Parathyroid adenoma (tissue), 2 donors: ENCODE measurements at regions not wholly inside any gene's neighbourhood (a gene's known extent, or its start where the extent isn't known, plus 50 kb on each side); places are given as distances from the start of the nearest gene placed in this dataset.

Experiments
- H2AFZ ChIP-seq: fragments of 300-600 bp; sonication (generic); one replicate; pipeline ENCODE4 v1.7.0; 2017; ENCODE audit warnings: antibody characterized with exemption, mild to moderate bottlenecking
- H3K27ac ChIP-seq: fragments of 300-600 bp; sonication (generic); one replicate; pipeline ENCODE4 v1.7.0; 2017
- H3K27me3 ChIP-seq: fragments of 300-600 bp; sonication (generic); one replicate; pipeline ENCODE4 v1.7.0; 2017; ENCODE audit warnings: low read length; ENCODE audit not compliant: control insufficient read depth, insufficient read depth
- H3K36me3 ChIP-seq: fragments of 300-600 bp; sonication (generic); one replicate; pipeline ENCODE4 v1.7.0; 2017; ENCODE audit warnings: low read length; ENCODE audit not compliant: control insufficient read depth, insufficient read depth
- H3K4me1 ChIP-seq: fragments of 300-600 bp; sonication (generic); one replicate; pipeline ENCODE4 v1.7.0; 2017; ENCODE audit warnings: control low read depth
- H3K4me2 ChIP-seq: fragments of 300-600 bp; sonication (generic); one replicate; pipeline ENCODE4 v1.7.0; 2017; ENCODE audit warnings: low read length
- H3K4me3 ChIP-seq: fragments of 300-600 bp; sonication (generic); one replicate; pipeline ENCODE4 v1.7.0; 2017; ENCODE audit warnings: low read depth, low read length
- H3K79me2 ChIP-seq: fragments of 300-600 bp; sonication (generic); one replicate; pipeline ENCODE4 v1.7.0; 2017; ENCODE audit warnings: control low read depth
- H3K9ac ChIP-seq: fragments of 300-600 bp; sonication (generic); one replicate; pipeline ENCODE4 v1.7.0; 2017; ENCODE audit warnings: mild to moderate bottlenecking
- H3K9me3 ChIP-seq: fragments of 300-600 bp; sonication (generic); one replicate; pipeline ENCODE4 v1.7.0; 2017; ENCODE audit warnings: low read length; ENCODE audit not compliant: control insufficient read depth
- CTCF ChIP-seq: fragments of 300-600 bp; sonication (generic); IDR thresholded peaks from one replicate; pipeline ENCODE4 v1.7.0; 2017; ENCODE audit warnings: antibody characterized with exemption, mild to moderate bottlenecking
- donor health status: primary hyperparathyroidism.

DNA sequence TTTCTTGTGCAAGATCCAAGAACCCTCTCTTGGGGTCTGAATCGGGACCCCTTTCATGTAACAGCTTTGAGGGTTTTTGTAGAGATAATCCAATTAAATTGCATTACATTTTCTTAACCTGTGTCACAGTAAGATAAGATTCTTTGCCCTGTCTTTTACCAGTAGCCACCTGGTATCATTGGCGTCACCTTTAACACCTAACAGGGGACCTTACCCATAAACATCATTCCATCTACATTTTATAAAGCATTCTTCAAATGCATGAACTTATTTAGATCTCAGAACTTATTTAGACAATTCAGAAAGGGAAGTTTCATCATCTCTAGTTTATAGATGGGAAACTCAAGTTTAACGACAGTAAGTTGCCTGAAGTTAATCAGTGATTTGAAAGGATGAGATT, 106.4 kb upstream of the KLF6 start:
- Histone ChIP-seq H3K27ac (no peak overlapping the region), H3K4me3 (no peak overlapping the region), H3K4me2 (no peak overlapping the region), H3K9ac (no peak overlapping the region), H2AFZ (no peak overlapping the region), H3K4me1 (peaks cover 8% of the 10 kb centered on the region), H3K36me3 (no peaks in the 10 kb centered on the region), H3K79me2 (no peaks in the 10 kb centered on the region), H3K27me3 (no peaks in the 10 kb centered on the region), H3K9me3 (no peaks in the 10 kb centered on the region)
- no peak for TF ChIP-seq CTCF

- Histone ChIP-seq H3K27me3 (no peaks in the 10 kb centered on the region), H3K79me2 (no peaks in the 10 kb centered on the region), H3K4me1 (peaks cover 8% of the 10 kb centered on the region), H3K4me2 (no peak overlapping the region), H2AFZ (no peak overlapping the region), H3K27ac (no peak overlapping the region), H3K9ac (no peak overlapping the region), H3K36me3 (no peaks in the 10 kb centered on the region), H3K9me3 (no peaks in the 10 kb centered on the region), H3K4me3 (no peak overlapping the region)
- TF ChIP-seq CTCF: no peak
These were observed 105.8 kb upstream of the KLF6 start for GRCh38 chr10:3890602-3891352.

- Histone ChIP-seq H3K9me3 (no peaks in the 10 kb centered on the region), H3K79me2 (no peaks in the 10 kb centered on the region), H3K27ac (no peak overlapping the region), H3K4me2 (no peak overlapping the region), H3K27me3 (no peaks in the 10 kb centered on the region), H3K9ac (no peak overlapping the region), H3K4me3 (no peak overlapping the region), H3K4me1 (peaks cover 8% of the 10 kb centered on the region), H3K36me3 (no peaks in the 10 kb centered on the region), H2AFZ (no peak overlapping the region)
- no peak for TF ChIP-seq CTCF
These were observed 105.0 kb upstream of the KLF6 start for GRCh38 chr10:3889961-3890522.

DNA sequence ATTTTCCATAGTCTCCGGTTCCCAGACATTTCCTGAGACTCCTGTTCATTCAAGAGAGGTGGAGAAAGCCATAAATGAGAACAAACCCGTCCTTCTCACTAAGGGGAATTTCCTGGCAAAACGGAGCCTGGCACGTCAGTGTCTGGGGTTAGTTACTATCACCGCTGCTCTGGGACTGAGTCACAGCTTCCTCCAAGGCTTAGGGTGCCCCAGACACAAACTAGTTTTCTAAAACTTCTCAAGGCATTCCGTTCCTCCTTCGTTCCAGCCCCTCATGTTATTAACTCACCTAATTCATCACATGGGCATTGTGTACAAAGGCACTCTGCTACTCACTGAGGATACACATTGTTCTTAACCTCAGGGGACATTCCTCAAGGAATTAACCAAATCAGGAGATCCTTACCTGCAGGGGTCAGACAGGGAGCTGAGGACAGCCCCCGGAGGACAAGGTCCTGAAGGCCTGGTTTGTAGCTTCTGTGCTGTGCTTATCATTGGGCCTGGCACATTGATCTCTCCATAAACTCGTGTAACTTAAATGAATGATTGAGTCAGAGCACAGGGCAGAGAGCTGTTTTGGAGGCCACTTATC, 103.0 kb upstream of the KLF6 start:
- H3K27ac ChIP-seq: no peak overlapping the region
- H3K9me3 ChIP-seq: no peaks in the 10 kb centered on the region
- H3K79me2 ChIP-seq: no peaks in the 10 kb centered on the region
- no peaks in the 10 kb centered on the region for H3K36me3 ChIP-seq
- no peak overlapping the region for H2AFZ ChIP-seq
- H3K4me2 ChIP-seq: no peak overlapping the region
- H3K27me3 ChIP-seq: no peaks in the 10 kb centered on the region
- H3K4me1 ChIP-seq: peaks cover 8% of the 10 kb centered on the region
- no peak overlapping the region for H3K9ac ChIP-seq
- no peak for TF ChIP-seq CTCF
- no peak overlapping the region for H3K4me3 ChIP-seq
